ENCODE measurements at regions not wholly inside any gene's neighbourhood (a gene's known extent, or its start where the extent isn't known, plus 50 kb on each side); places are given as distances from the start of the nearest gene placed in this dataset.

DNA sequence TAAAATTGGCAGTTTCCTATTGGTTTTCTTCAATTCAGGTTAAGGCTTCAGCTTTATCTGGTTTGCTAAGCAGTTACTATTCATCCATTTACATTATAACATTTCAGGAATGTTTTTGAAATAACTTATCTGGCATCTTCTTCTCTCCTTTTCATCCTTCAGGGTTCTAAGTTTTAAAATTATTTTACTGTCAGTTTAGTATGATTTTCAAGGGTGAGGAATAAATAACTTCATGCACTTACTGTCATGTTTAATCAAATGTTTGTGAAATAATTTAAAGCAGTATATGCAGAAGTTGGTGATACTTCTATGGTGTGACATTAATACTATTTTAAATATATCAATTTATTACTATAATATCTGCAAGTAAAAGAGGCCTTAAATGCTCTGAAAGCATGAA, 338.1 kb upstream of the MMS22L start:
- no peak overlapping the region for H3K27ac ChIP-seq (ENCODE audit: low read depth, low read length)

GRCh38 chr6:97626671-97627441, 343.8 kb upstream of the MMS22L start:
- ChIA-PET POLR2A (no interaction called here), CTCF (no interaction called here)
- no peaks in the 10 kb centered on the region for H3K9me3 ChIP-seq (ENCODE audit: control insufficient read depth in 2 of 3, low read length in 3 of 3)
- H3K36me3 ChIP-seq (ENCODE audit: control insufficient read depth in 2 of 3, insufficient read depth in 3 of 3, low read length in 3 of 3), result no peaks in the 10 kb centered on the region
- Mint-ChIP-seq H3K4me3 (no peak overlapping the region), H3K36me3 (no peaks in the 10 kb centered on the region), H3K9me3 (peaks cover 0 to 9% (median 0%) of the 10 kb centered on the region in 11 donors), H3K4me1 (no peaks in the 10 kb centered on the region), H3K27ac (no peak overlapping the region), H3K27me3 (no peaks in the 10 kb centered on the region)
- intact Hi-C loops (cut with micrococcal nuclease), result no loop called here
- no peaks in the 10 kb centered on the region for H3K4me1 ChIP-seq (ENCODE audit: control insufficient read depth in 2 of 2, insufficient read depth in 2 of 2, low read length in 2 of 2)
- ATAC-seq (no peak), DNase-seq (no peak)
- no peaks in the 10 kb centered on the region for H3K27me3 ChIP-seq (ENCODE audit: control insufficient read depth in 2 of 2, insufficient read depth in 2 of 2, low read length in 2 of 2)
- no peak overlapping the region for H3K4me3 ChIP-seq (ENCODE audit: low read length)
- H3K27ac ChIP-seq (ENCODE audit: low read depth, low read length), result no peak overlapping the region

More for the DNA sequence above, 338.1 kb upstream of the MMS22L start:
- Mint-ChIP-seq H3K4me1 (no peaks in the 10 kb centered on the region), H3K4me3 (no peak overlapping the region), H3K9me3 (peaks cover 0 to 3% (median 0%) of the 10 kb centered on the region in 11 donors), H3K27me3 (no peaks in the 10 kb centered on the region), H3K36me3 (no peaks in the 10 kb centered on the region), H3K27ac (no peak overlapping the region)
- H3K4me3 ChIP-seq (ENCODE audit: low read length), result no peak overlapping the region
- ATAC-seq (no peak), DNase-seq (no peak)
- no peaks in the 10 kb centered on the region for H3K36me3 ChIP-seq (ENCODE audit: control insufficient read depth in 2 of 3, insufficient read depth in 3 of 3, low read length in 3 of 3)
- no peaks in the 10 kb centered on the region for H3K27me3 ChIP-seq (ENCODE audit: control insufficient read depth in 2 of 2, insufficient read depth in 2 of 2, low read length in 2 of 2)
- ChIA-PET CTCF (no interaction called here), POLR2A (no interaction called here)
- H3K4me1 ChIP-seq (ENCODE audit: control insufficient read depth in 2 of 2, insufficient read depth in 2 of 2, low read length in 2 of 2), result no peaks in the 10 kb centered on the region
- intact Hi-C loops (cut with micrococcal nuclease), result no loop called here
- no peaks in the 10 kb centered on the region for H3K9me3 ChIP-seq (ENCODE audit: control insufficient read depth in 2 of 3, low read length in 3 of 3)

DNA sequence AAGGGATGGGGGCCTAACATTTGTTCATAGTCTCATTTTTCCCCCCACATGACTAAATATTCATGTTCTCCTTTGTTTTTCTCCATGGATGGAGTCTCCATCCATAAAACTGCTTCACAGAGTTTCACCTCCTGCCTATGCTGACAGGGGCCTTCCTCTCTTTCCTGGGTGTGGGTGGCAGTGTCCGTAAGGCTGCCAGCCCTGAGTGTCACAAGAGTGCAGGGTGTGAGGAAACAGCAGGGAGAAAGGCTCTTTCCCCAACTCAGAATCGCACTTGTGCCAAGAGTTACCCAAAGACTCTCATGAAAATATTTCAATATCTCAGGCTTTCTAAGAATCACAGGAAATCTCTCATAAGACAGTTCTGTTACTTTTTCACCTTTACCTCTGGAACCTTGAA, 346.2 kb upstream of the MMS22L start:
- Mint-ChIP-seq H3K27ac (no peak overlapping the region), H3K9me3 (peaks cover 0 to 9% (median 0%) of the 10 kb centered on the region in 11 donors), H3K36me3 (no peaks in the 10 kb centered on the region), H3K27me3 (no peaks in the 10 kb centered on the region), H3K4me3 (no peak overlapping the region), H3K4me1 (no peaks in the 10 kb centered on the region)
- no peaks in the 10 kb centered on the region for H3K4me1 ChIP-seq (ENCODE audit: control insufficient read depth in 2 of 2, insufficient read depth in 2 of 2, low read length in 2 of 2)
- no peaks in the 10 kb centered on the region for H3K36me3 ChIP-seq (ENCODE audit: control insufficient read depth in 2 of 3, insufficient read depth in 3 of 3, low read length in 3 of 3)
- CTCF ChIA-PET, result no interaction called here
- no peak for ATAC-seq
- H3K27me3 ChIP-seq (ENCODE audit: control insufficient read depth in 2 of 2, insufficient read depth in 2 of 2, low read length in 2 of 2), result no peaks in the 10 kb centered on the region
- H3K9me3 ChIP-seq (ENCODE audit: control insufficient read depth in 2 of 3, low read length in 3 of 3), result no peaks in the 10 kb centered on the region
- intact Hi-C loops (cut with micrococcal nuclease), result no loop called here
- POLR2A ChIA-PET, result no interaction called here
- H3K27ac ChIP-seq (ENCODE audit: low read depth, low read length), result no peak overlapping the region
- H3K4me3 ChIP-seq (ENCODE audit: low read length), result no peak overlapping the region
- DNase-seq, result no peak

DNA sequence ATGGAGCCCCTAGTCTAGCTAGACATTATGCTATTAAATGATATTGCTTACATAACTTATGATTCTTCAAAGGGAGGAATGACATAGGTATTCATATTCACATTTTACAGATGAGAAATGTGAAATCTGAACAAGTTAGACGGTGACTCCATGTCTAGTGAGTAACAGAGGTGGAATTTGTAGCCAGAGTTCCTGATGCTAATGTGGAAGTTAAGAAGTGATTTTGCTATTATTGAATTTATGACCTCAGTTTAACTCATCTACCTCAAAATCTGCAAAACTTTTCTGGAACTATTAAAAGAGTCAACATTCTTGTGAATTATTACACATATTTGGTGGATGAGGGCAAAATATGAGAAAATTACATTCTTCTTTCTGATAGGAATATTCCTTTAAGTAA, 347.6 kb upstream of the MMS22L start:
- Mint-ChIP-seq H3K4me3 (no peak overlapping the region), H3K9me3 (peaks cover 0 to 9% (median 0%) of the 10 kb centered on the region in 11 donors), H3K4me1 (no peaks in the 10 kb centered on the region), H3K36me3 (no peaks in the 10 kb centered on the region), H3K27me3 (no peaks in the 10 kb centered on the region), H3K27ac (no peak overlapping the region)
- ATAC-seq (no peak), DNase-seq (no peak)
- Histone ChIP-seq H3K27me3 (ENCODE audit: control insufficient read depth in 2 of 2, insufficient read depth in 2 of 2, low read length in 2 of 2) (no peaks in the 10 kb centered on the region), H3K9me3 (ENCODE audit: control insufficient read depth in 2 of 3, low read length in 3 of 3) (no peaks in the 10 kb centered on the region), H3K27ac (ENCODE audit: low read depth, low read length) (no peak overlapping the region), H3K4me1 (ENCODE audit: control insufficient read depth in 2 of 2, insufficient read depth in 2 of 2, low read length in 2 of 2) (no peaks in the 10 kb centered on the region), H3K4me3 (ENCODE audit: low read length) (no peak overlapping the region), H3K36me3 (ENCODE audit: control insufficient read depth in 2 of 3, insufficient read depth in 3 of 3, low read length in 3 of 3) (no peaks in the 10 kb centered on the region)
- intact Hi-C loops (cut with micrococcal nuclease), result no loop called here
- POLR2A ChIA-PET, result no interaction called here
- CTCF ChIA-PET, result no interaction called here

DNA sequence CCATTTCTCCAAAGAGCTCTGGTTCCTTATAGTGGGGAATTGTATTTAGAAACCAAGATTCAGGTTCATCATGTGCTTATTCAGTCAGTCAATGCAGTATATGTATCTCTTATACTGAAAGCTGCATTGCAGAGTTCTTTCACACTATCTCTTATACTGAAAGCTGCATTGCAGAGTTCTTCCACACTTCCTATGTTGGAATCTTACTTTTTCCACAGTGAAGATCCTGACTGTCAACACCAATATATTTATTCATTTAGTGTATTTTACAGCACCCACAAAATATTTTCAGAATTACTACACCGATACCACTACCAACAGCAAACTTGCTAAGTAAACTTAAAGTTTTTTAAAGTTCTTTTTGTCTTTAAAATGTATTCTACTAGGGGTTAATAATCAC, 349.3 kb upstream of the MMS22L start:
- Histone ChIP-seq H3K4me1 (ENCODE audit: control insufficient read depth in 2 of 2, insufficient read depth in 2 of 2, low read length in 2 of 2) (no peaks in the 10 kb centered on the region), H3K36me3 (ENCODE audit: control insufficient read depth in 2 of 3, insufficient read depth in 3 of 3, low read length in 3 of 3) (no peaks in the 10 kb centered on the region), H3K4me3 (ENCODE audit: low read length) (no peak overlapping the region), H3K27ac (ENCODE audit: low read depth, low read length) (no peak overlapping the region), H3K27me3 (ENCODE audit: control insufficient read depth in 2 of 2, insufficient read depth in 2 of 2, low read length in 2 of 2) (no peaks in the 10 kb centered on the region), H3K9me3 (ENCODE audit: control insufficient read depth in 2 of 3, low read length in 3 of 3) (no peaks in the 10 kb centered on the region)
- Mint-ChIP-seq H3K4me3 (no peak overlapping the region), H3K27me3 (no peaks in the 10 kb centered on the region), H3K9me3 (peaks cover 0 to 9% (median 3%) of the 10 kb centered on the region in 11 donors), H3K4me1 (no peaks in the 10 kb centered on the region), H3K36me3 (no peaks in the 10 kb centered on the region), H3K27ac (no peak overlapping the region)
- ChIA-PET CTCF (no interaction called here), POLR2A (no interaction called here)
- ATAC-seq (no peak), DNase-seq (no peak)
- intact Hi-C loops (cut with micrococcal nuclease), result no loop called here

DNA sequence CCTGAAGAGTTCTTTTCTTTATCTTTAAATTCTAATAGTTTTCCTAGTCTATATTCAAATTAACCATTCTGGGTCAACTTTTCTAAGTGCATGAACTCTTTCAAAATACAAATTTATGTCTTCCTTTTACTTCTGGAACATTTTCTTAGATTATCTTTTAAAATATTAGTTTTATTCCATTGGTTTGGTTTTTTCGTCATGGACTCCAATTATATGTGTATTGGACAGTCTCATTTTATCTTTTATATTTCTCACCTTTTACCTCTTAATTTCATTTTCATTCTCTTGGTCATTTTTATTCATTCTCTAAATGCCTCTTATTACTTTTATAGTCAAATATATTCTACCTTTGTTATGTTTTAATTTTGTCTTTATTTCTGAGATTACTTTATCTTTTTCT, 356.7 kb upstream of the MMS22L start:
- Histone ChIP-seq H3K4me3 (ENCODE audit: low read length) (no peak overlapping the region), H3K27ac (ENCODE audit: low read depth, low read length) (no peak overlapping the region), H3K9me3 (ENCODE audit: control insufficient read depth in 2 of 3, low read length in 3 of 3) (no peaks in the 10 kb centered on the region), H3K4me1 (ENCODE audit: control insufficient read depth in 2 of 2, insufficient read depth in 2 of 2, low read length in 2 of 2) (no peaks in the 10 kb centered on the region), H3K27me3 (ENCODE audit: control insufficient read depth in 2 of 2, insufficient read depth in 2 of 2, low read length in 2 of 2) (no peaks in the 10 kb centered on the region), H3K36me3 (ENCODE audit: control insufficient read depth in 2 of 3, insufficient read depth in 3 of 3, low read length in 3 of 3) (no peaks in the 10 kb centered on the region)
- Mint-ChIP-seq H3K4me1 (no peaks in the 10 kb centered on the region), H3K27ac (no peak overlapping the region), H3K4me3 (no peak overlapping the region), H3K36me3 (no peaks in the 10 kb centered on the region), H3K27me3 (no peaks in the 10 kb centered on the region), H3K9me3 (peaks cover 0 to 28% (median 11%) of the 10 kb centered on the region in 11 donors)
- CTCF ChIA-PET, result no interaction called here
- intact Hi-C loops (cut with micrococcal nuclease), result no loop called here
- DNase-seq (no peak), ATAC-seq (no peak)
- POLR2A ChIA-PET, result no interaction called here

- Histone ChIP-seq H3K4me1 (ENCODE audit: control insufficient read depth in 2 of 2, insufficient read depth in 2 of 2, low read length in 2 of 2) (no peaks in the 10 kb centered on the region), H3K4me3 (ENCODE audit: low read length) (no peak overlapping the region), H3K27ac (ENCODE audit: low read depth, low read length) (no peak overlapping the region), H3K36me3 (ENCODE audit: control insufficient read depth in 2 of 3, insufficient read depth in 3 of 3, low read length in 3 of 3) (no peaks in the 10 kb centered on the region), H3K27me3 (ENCODE audit: control insufficient read depth in 2 of 2, insufficient read depth in 2 of 2, low read length in 2 of 2) (no peaks in the 10 kb centered on the region), H3K9me3 (ENCODE audit: control insufficient read depth in 2 of 3, low read length in 3 of 3) (no peaks in the 10 kb centered on the region)
- Mint-ChIP-seq H3K27me3 (no peaks in the 10 kb centered on the region), H3K4me1 (no peaks in the 10 kb centered on the region), H3K27ac (no peak overlapping the region), H3K36me3 (no peaks in the 10 kb centered on the region), H3K9me3 (peaks cover 0 to 27% (median 6%) of the 10 kb centered on the region in 11 donors), H3K4me3 (no peak overlapping the region)
- ChIA-PET POLR2A (no interaction called here), CTCF (no interaction called here)
- no peak for DNase-seq
- no peak for ATAC-seq
- intact Hi-C loops (cut with micrococcal nuclease), result no loop called here
Measured at GRCh38 chr6:97644353-97644752, 361.3 kb upstream of the MMS22L start.
